Middle frontal gyrus (tissue), 1 donor: ENCODE measurements at regions not wholly inside any gene's neighbourhood (a gene's known extent, or its start where the extent isn't known, plus 50 kb on each side); places are given as distances from the start of the nearest gene placed in this dataset.
"Not testable (repeated sequence)": the region's sequence is repeated elsewhere in the genome, so short reads cannot be mapped to it uniquely, and the experiment has no call there.

Source experiments
- DNase-seq: peaks from one replicate; pipeline ENCODE4 v3.0.0-alpha.2; 2015; ENCODE audit warnings: low spot score; ENCODE audit errors: extremely low spot score

DNA sequence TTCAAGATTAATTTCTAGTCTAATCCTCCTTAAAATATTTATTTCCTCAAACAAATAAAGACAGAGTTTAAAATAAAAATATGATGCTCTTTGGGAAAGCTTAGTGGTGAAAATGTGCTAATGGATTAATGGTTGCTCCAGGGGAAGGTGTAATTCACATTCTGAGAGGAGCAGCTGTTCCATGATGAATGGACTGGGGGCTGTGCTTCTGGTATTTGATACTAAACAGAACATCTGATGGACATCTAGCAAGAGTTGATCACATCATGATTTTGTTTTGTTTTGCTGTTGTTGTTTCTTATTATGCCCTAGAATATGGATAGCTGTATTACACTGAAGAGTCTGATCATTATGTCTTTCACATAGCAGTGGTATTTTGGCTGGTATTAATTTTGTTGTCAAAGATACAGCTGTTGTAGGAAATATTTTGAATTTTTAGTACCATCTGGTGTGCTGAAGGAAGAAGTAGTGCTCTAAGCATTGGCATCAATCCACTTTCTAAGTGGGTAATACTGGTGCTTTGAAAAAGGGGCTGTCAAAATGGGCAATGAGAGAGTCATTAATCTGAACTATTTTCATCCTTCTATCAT, 296.4 kb downstream of the ADAMTS20 start:
- DNase-seq, result no peak

DNA sequence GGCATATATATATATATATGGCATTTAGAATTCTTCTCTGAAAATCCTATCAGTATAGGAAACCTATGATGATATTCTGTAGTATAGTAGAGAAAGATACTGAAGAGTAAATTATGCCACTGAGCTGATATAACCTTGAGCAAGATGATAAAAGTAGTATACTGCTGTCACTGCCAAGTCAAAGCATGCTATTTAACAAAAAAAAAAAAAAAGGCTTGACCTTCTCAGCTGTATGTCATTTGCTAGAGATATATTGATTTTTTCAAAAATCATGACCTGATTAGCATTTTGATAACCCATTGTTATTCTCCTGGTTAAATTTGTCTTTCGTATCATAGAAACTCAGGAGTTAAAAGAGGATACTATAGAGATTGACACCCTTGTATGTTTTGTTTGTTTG, 299.4 kb downstream of the ADAMTS20 start:
- no peak for DNase-seq

DNA sequence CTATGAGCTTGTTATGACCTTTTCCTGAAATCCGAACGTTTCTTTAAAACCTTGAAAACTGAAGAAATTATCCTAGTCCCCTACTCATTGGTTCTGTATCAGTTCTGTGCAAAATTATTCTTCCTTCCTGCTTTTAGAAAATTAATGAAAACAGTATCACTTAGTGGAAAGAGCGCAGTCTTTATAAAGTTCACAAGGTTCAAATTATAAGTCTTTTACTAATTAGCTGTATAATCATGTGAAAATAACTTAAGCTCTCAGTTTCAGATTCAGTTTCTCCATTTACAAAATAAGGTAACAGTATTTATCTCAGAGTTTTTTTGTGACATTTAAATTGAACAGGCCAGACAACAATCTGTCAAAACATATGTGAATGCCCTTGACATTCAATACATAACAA, 306.1 kb downstream of the ADAMTS20 start:
- no peak for DNase-seq

DNA sequence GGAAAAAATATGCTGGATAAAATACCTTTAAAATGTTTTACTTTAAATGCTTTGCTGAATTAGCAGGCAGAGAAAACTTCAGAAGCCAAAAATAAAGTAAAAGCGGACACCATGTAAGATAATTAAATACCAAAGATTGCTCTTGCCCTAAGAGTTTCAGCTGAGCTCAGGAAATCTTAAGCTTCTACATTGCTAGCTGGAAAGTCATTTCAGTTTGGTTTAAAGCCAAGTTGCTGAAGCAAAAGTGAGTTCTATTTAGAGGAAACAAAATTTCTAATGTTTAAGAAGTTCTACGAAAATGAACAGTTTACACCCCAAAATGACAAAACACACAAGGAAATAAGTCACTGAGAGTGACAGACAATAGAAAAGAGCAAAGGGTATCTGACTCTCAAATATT, 310.0 kb downstream of the ADAMTS20 start:
- DNase-seq, result no peak

DNA sequence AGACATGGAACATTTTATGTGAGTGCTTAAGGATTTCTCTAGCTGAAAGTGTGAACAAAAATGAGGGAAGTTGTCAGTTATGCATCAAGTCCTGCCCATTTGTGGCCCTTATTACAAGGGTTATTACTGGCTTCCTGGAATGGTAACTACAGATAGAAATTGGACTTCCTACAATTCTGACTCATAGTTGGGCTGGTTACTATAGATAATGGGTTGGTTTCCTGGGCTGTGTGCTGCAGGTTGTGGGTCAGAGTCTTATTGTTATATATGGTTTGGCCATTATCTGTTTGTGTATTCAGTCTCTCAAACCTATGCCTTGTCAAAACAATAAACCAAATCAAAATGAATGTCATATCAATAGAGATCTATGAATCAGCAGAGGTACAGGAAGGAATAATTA, 313.7 kb downstream of the ADAMTS20 start:
- DNase-seq, result no peak

DNA sequence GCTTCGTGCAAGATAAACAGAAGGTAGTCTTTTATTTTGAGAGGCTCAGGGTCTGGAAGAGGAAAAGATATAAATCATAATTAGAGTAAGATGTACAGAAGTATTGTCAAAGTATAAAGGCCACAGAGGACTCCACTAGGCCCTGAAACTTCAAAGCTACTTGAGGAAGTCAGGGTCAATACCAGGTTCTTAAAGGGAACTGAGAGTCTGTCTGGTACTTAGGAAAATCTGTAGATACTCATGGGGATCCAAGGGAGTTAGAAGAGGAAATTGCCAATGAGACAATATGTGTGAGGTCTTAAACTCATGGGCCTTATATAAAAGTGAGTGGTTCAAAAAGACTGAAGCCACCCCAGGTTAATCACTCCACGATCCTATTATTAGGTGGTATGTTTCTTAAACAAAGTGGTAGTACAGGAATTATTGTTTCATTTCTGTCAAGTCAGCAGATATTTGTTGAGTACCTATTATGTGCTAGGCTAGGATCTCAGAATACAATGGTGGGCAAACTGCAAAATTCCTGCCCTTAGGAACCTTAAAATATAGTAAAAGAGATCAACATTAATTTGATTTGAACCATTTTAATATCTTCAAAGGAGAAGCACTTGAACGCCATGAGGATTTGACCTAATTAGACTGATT, 314.6 kb downstream of the ADAMTS20 start:
- no peak for DNase-seq

DNA sequence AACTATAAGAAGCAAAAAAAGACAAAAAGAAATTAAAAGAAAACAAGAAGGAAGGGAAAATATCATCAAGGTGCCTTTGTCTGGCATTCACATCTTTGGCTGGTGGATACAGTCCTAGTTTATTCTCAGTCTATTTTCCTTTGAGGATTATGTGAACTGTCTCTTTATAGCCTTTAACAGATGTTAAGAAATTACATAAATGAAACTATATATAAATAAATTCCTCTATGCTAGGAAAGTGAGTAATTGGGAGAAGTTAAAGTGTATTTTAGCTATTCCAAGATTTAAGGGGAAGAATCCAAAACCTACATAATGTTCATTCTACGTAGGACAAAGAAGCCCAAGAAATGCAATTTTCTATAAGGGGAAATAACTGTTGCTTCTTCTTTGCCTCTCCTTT, 316.3 kb downstream of the ADAMTS20 start:
- peak; percentile 59 for DNase-seq

DNA sequence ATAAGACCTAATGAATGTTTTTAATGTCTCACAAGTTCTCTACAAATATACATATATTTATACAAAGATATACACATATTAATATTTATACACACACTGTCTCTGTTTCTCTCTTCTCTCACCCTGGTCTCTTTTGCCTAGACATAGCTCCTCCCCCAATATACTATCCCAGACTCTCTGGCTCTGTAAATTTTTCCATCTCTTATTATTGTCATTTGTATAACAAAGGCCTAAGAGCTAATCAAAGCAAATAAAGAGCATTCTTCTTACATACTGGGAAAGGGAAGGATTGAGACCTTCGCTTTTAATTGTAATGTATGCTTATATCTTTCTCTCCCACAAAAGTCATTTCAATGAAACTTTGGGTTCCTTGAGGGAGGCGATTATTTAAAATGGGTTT, 318.1 kb downstream of the ADAMTS20 start:
- DNase-seq, result no peak

DNA sequence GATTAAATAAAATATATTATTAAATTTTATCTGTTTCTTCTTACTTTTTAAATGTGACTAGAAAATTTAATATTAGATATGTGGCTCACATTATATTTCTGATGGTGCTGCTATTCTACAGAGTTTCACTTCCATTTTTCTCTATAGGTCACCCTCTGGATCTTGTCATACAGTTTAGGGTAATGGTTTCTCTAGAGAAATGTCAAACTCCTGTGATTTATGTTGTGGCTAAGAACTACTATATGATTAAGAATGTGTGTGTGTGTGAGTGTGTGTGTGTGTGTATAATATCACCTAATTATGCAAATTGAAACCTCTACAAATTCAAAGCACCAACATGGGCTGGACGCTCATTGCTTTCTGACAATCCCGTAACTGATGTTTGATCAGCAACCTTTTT, 325.9 kb downstream of the ADAMTS20 start:
- no peak for DNase-seq

DNA sequence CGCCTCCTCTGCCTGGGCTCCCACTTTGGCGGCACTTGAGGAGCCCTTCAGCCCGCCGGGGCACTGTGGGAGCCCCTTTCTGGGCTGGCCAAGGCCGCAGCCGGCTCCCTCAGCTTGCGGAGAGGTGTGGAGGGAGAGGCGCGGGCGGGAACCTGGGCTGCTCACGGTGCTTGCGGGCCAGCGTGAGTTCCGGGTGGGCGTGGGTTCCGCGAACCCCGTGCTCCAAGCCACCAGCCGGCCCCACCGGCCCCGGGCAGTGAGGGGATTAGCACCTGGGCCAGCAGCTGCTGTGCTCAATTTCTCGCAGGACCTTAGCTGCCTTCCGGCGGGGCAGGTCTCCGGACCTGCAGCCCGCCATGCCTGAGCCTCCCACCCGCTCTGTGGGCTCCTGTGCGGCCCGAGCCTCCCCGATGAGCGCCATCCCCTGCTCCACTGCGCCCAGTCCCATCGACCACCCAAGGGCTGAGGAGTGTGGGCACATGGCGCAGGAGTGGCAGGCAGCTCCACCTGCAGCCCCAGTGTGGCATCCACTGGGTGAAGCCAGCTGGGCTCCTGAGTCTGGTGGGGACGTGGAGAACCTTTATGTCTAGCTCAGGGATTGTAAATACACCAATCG, 327.7 kb downstream of the ADAMTS20 start:
- DNase-seq, result not testable (repeated sequence)

DNA sequence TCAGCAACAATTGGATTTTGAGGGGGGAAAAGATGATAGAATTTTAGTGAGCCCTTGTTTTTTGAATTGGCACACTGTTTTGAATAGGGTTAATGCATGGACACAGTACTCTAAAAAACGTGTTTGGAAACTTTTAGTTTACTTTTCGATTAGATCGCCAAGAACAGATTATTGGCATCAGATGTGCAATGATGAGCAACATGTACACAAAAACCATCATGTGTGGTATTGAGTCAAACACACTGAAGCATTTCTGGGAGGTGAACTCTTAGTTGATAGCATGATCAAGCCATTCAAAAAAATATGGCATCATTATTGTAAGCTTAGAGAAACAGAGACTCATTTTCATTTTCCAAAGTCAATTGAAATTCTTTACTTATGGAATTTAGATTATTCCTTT, 329.2 kb downstream of the ADAMTS20 start:
- DNase-seq, result no peak

DNA sequence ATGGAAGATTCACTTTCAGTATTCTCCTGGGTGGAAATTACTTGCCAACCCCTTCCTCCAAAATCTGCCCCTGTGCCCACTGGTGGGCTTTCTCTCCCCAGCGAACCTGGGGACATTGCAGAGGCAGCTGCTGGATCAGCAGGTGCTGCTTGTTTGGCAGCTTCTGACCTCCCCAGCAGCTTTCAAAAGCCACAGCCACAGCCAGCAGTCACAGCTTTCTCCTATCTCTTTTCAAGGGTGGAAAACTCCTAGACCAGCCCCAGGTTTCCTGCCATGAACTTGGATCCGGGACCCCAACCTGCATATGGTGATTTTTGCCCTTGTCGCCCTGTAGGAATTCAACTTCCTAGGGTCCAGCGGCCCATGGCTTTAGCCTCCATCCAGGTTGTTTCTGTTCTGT, 330.8 kb downstream of the ADAMTS20 start:
- DNase-seq, result no peak

DNA sequence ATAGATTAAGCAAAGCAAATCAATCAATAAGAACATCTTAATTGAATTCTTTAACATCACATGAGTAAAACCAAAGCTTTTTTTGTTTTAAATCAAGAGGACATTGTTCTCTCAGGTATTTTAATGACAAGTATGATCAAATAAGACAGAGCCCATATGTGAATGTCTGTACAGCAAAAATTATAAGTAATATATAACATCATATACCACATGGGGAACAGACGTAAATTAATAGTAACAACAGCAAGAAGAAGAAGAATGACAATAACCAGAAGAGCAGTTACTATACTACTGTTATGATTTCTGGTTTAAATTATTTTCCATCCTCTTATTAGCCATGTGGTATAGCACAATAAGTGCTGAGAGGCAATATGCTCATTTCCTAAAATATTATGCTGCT, 335.5 kb downstream of the ADAMTS20 start:
- DNase-seq, result no peak

DNA sequence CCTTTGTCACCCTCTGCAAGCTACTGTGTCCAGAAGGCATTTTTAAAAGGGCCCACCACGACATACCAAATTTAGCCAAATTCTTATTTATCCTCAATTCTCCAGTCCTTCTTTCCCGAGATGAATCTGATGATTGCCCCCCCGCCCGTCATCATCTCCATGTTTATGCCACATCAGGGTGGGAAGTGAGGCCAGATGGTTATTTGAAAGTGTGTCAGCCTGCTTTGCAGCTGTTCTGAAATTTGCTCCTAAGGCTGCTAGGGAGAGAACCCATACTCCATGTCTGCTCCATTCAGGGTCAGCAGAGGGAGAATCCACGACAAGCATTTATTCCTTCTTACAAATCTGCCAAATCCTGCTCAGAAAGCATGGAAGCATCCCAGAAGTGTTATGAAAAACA, 337.8 kb downstream of the ADAMTS20 start:
- no peak for DNase-seq

DNA sequence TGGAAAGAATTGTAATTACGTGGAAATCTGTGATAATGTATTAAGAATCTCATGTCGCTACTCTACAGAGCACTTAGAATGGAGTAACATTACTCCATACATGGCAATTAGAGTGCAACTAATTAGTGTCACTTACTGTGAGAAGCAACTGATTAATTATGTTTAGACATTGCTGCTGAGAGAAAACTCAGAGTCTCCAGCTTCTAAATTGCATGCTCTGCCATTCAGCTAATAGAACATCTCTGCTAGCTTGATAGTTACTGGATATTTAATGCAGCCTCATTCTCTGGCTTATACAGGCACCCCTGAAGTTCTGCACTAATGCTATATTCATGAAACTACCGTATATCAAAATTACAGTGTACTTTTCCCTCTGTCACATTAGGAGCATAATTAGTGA, 338.4 kb downstream of the ADAMTS20 start:
- DNase-seq, result no peak

DNA sequence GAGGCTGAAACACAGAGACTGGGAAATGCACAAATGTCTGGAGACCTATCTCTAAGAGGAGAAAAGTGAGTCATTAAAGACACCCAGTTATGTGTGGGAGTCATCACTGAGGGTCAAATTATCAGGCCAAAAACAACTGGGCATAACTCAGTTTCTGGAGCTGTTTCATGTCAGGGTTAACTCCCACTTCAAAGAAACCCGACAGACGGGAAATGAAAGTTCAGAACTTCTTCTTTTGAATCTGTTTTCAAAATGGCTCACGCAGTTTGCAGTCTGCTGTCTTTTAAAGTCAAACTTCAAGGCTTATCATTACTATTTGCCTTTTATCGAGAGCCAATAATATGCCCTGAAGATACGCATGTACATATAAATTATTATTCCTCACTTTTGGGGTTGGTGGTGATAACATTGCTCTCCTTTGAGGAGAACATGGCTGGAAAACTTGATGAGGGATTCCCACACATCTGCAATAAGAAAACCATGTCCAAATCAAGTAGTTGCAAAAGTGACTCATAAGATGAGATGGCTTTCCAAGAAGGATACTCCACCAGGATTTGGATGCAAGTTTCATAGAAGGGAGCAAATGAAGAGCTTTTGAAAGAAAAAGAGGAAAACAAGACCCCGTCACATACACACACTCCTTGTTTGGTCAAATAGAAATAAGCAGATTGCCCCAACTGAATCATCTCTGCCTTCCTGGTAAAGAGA, 341.4 kb downstream of the ADAMTS20 start:
- DNase-seq, result no peak

DNA sequence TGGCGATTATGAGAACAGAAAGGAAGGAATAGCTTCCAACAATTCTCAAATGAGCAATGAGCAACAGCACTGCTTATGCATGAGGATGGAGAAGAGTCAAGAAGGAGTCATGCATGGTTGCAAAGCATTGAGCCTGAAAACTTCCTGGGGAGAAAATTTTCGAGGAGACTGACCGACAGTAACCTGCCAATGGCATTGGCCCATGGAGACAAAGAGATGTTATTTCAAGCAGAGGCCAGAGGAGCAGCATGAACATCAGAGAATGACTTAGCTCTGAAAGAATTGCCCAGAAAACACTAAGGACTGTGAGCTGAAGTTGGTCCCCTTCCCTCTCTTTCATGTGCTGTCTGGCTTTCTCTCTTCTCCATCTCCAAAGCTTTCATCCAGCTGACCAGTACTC, 343.4 kb downstream of the ADAMTS20 start:
- no peak for DNase-seq

DNA sequence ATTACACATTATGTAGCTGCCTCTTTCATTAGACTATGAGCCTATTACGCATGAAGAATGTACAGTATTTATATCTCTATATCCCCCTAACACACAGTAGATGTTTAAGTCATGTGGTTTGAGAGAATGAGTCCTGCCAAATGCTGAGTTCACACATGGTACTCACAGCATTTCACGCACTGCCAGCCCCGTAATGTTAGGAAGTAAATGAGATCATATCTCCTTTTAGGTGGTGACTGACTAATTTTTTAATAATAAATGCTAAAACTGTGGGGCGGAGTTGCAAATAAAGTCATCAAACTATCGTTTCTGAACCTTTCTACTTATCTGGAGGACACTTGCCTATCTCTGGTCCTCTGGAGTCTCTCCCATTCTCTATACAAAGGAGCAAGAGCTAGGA, 343.8 kb downstream of the ADAMTS20 start:
- no peak for DNase-seq

DNA sequence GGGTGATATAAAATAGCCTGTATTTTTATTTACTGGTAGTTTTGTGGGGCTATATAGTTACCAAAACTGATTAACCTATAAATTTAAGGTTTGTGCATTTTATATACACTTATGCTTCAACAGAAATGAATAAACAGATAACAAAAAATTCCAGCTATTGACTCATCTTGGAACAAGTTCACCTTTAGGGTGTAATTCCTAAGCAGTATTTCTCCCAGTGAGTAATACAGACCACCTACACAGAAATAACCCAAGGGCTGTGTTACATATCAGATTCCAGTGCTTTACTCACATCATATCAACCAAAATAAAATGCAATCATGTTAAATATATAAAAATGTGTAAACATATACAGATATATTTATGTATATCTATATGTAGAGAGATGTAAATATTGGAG, 345.6 kb downstream of the ADAMTS20 start:
- no peak for DNase-seq

DNA sequence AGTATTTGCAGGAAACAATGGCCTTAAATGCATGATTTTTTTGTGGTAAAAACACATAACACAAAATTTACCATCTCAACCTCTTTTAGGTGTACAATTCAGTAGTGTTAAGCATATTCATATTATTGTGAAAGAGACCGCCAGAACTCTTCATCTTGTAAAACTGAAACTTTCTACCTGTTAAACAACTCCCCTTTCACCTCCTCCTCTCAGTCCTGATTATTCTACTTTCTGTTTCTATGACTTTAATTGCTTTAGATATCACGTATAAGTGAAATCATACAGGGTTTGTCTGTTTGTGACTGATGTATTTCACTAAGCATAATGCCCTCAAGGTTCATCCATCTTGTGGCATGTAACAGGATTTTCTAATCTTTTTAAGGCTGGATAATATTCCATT, 353.4 kb downstream of the ADAMTS20 start:
- DNase-seq, result no peak

DNA sequence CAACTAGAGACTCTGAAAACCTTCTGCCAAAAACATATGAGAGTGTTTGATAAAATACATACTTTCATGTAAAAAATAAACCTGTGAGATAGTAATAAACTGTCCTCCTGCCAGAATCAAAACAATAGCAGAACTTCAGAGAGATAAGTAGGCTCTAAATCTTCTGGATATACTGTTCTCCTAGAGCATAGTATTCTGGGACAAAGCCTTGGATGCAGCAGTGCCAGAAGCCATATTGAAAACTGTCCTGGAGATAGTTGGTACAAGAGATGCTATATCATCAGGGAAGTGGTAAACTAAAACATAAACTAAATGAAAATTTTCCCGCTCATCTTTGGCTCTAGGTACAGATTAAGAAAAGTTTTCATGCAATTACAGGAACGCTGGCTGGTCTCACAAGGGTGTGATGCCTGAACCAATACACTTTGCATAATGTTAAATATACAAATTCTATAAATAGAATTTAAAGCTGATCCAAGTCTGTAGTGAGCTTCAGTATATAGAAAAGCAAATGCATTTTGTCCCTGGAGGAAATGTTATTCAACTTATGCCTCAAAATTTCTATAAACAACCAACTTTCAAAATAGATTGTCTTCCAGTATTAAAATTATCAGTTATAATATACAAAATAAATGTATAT, 355.6 kb downstream of the ADAMTS20 start:
- no peak for DNase-seq

DNA sequence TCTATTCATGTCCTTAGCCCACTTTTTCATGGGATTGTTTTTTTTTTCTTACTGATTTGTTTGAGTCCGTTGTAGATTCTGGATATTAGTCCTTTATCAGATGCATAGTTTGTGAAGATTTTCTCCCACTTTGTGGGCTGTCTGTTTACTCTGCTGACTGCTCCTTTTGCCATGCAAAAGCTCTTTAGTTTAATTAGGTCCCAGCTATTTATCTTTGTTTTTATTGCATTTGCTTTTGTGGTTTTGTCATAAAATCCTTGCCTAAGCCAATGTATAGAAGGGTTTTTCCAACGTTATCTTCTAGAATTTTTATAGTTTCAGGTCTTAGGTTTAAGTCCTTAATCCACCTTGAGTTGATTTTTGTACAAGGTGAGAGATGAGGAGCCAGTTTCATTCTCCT, 358.9 kb downstream of the ADAMTS20 start:
- DNase-seq, result not testable (repeated sequence)
